ENCODE measurements at regions not wholly inside any gene's neighbourhood (a gene's known extent, or its start where the extent isn't known, plus 50 kb on each side); places are given as distances from the start of the nearest gene placed in this dataset.

DNA sequence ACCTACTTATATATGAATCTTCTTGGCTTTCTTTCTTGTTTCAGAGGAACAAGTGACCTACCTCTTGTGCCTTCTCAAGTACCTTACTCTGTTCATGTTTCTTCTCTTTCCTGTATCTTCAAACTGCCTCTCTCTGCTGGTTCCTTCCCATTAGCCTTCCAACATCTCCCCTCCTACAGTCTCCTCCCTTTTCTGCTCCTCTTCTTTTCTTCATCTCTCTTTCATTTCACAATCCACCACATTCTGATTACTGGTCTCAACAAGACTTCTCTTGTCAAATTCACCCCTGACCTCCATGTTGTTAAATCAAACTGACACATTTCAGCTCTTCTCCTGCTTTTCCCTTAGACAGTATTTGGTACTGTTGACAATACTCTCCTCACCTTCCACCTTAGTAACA is 95.6 kb downstream of the BRMS1L start:
- no peaks in the 10 kb centered on the region for H3K36me3 ChIP-seq
- intact Hi-C loops (cut with DNase I; ENCODE audit: low total_unique reads) = no loop called here
- H3K4me1 ChIP-seq = no peaks in the 10 kb centered on the region
- H3K4me3 ChIP-seq = no peak overlapping the region
- no peaks in the 10 kb centered on the region for H3K9me3 ChIP-seq
- H3K27ac ChIP-seq = no peak overlapping the region
- no peaks in the 10 kb centered on the region for H3K27me3 ChIP-seq
- TF ChIP-seq POLR2A (IDR thresholded peaks at IDR 0.05) (no peak), POLR2AphosphoS5 (IDR thresholded peaks at IDR 0.05) (no peak)
- TF ChIP-seq, protein P1, sequence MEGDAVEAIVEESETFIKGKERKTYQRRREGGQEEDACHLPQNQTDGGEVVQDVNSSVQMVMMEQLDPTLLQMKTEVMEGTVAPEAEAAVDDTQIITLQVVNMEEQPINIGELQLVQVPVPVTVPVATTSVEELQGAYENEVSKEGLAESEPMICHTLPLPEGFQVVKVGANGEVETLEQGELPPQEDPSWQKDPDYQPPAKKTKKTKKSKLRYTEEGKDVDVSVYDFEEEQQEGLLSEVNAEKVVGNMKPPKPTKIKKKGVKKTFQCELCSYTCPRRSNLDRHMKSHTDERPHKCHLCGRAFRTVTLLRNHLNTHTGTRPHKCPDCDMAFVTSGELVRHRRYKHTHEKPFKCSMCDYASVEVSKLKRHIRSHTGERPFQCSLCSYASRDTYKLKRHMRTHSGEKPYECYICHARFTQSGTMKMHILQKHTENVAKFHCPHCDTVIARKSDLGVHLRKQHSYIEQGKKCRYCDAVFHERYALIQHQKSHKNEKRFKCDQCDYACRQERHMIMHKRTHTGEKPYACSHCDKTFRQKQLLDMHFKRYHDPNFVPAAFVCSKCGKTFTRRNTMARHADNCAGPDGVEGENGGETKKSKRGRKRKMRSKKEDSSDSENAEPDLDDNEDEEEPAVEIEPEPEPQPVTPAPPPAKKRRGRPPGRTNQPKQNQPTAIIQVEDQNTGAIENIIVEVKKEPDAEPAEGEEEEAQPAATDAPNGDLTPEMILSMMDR (IDR thresholded peaks at IDR 0.05) = no peak
- no peak for DNase-seq (ENCODE audit: low spot score in 2 of 2)

Data from breast epithelium (tissue), 4 donors.